ENCODE measurements at regions not wholly inside any gene's neighbourhood (a gene's known extent, or its start where the extent isn't known, plus 50 kb on each side); places are given as distances from the start of the nearest gene placed in this dataset.

DNA sequence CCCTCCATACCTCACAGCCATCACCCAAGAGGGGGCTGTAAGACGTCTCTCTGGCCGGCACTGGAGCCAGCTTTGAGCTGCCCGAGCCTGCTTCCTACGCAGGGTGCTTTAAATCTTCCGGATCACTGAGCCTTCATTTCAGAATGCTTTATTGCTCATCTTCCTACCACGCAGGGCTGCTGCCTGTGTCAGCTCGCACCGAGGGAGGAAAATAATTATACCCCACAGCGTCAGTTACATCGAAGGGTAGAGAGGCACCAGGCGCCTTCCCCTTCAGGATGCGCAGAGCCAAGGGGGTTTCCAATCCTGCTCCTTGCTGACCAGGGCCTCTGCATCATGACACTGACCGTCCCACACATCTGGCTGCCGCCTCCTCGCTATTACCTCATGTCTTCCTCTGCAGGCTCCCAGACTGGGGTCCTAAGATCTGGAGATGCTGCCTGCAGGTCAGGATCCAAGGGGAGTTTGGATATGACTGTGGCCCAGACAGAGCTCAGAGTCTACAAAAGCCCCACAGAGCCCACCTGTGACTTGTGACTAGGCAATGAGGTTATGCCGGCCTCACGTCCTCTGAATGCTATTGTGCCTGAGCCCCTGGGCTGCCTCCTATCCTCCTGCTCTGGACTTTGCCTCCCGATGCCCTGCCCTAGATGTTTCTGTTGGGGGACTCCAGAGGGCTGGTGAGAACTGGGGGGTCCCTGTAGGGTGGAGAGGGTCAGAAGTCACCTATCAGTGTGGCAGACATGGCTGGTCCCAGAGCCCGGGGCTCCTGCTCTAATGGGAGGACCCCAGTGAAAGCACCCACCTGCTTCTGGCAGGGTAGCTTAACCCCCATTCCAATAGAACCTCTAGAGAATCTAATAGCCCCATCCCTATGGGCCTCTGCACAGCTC is 220.3 kb upstream of the RTL1 start:
- no peak for DNase-seq

DNA sequence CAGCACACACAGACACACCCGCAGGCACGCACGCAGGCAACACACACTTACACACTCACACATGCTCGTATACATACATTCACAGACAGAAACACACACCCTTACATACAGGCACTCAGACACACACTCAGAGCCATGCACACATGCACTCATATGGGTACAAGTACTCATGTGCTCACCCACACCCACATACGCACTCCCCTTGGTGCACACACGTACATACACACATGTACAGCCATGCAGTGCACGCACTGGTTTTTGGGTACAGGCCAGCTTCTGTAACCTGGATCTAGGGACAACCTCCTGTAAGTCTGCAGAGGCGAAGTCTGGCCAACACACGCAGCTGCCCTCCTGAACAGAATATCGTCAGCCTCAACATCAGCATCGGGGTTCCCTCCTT is 221.3 kb upstream of the RTL1 start:
- DNase-seq: no peak

DNA sequence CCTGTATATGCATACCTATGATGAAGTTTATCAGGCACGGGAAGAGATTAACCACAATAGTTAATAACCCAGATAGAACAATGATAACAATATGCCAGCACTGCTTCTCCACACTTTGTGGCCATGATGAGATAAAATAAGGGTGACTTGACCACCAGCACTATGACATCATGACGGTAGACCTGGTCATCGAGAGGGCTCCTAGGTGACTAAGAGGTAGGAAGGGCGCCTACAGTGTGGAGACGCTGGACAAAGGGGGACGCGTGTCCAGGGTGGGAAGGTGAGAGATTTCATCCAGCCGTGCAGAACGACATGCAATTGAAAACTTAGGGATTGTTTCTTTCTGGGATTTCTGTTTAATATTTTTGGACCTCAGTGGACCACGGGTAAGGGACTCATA is 221.8 kb upstream of the RTL1 start:
- no peak for DNase-seq

DNA sequence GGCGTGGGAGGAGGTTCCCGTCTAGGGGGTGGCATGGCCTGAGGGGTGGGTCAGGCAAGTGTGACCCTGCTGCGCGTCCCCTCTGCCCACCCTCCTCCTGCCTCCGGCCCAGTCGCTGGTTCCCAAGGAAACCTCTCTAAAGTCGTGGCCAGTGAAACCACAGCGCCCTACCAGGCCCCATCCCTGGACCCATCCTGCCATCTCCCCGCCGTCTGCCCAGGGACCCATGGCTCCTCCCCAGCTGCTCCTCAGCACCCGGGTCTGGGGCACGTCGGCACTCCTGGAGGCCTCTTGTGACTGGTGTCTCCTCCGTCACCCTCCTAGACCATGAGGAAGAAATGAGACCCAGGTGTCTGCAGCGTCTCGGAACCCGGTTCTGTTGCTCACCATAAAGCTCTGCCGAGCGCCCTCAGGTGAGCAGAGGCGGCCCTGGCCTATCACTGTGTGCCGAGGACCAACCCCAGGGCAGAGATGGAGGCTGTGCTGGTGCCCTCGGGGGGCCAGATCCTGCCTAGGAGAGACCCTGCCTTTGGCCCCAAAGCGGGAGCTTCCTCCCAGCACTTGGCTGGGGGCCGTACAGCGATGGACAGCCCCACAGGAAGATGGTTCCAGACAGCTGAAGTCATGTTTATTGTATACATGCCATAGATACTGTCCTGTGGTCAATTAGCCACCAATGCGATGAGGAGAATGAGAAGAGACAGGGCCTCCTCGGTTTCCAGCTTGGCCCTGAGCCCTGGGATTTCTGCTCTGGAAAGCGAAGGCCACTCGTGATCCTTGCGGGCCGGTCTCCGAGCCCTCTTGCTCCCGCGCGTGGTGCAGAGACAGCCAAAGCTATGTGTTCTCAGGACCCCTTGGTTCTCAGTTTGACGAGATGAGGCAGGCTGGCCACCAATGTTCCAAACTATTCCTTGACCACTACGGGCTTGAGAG is 222.5 kb upstream of the RTL1 start:
- DNase-seq: no peak

DNA sequence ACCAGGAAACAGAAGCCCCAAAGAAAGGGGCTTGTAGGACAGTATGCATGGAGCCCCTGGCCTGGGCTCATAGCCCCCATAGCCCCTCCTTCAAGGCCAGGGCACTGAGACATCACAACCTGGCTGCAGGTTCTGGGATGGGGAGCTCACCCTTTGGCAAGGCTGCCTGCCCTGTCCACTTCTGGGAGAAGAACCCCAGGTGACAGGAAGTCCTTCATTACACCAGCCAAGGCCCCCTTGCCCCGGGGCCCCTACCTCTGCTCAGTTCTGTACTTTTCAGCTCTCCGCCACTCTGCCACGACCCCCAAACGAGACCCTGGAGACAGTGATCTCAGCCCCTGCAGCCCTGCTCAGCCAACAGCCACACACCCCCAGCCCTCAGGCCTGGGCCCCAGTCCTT is 223.2 kb upstream of the RTL1 start:
- no peak for DNase-seq

DNA sequence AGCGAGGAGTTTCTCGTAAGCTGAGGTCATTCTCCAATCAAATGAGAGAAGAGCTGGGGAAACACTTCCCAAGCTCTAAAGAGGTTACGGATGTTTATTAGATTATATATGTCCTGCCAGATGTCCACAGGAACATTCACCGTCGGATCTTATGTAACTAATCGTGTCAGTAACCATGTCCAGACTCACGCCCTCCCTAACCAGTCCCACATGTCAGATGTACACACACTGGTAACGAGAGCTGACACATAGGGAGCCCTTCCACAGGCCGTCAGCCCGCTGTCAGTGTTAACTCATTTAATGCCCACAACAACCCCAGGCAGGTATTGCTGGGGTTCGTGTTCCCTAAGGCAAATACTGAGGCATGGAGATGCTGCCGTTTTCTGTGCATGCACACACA is 223.7 kb upstream of the RTL1 start:
- DNase-seq: no peak

DNA sequence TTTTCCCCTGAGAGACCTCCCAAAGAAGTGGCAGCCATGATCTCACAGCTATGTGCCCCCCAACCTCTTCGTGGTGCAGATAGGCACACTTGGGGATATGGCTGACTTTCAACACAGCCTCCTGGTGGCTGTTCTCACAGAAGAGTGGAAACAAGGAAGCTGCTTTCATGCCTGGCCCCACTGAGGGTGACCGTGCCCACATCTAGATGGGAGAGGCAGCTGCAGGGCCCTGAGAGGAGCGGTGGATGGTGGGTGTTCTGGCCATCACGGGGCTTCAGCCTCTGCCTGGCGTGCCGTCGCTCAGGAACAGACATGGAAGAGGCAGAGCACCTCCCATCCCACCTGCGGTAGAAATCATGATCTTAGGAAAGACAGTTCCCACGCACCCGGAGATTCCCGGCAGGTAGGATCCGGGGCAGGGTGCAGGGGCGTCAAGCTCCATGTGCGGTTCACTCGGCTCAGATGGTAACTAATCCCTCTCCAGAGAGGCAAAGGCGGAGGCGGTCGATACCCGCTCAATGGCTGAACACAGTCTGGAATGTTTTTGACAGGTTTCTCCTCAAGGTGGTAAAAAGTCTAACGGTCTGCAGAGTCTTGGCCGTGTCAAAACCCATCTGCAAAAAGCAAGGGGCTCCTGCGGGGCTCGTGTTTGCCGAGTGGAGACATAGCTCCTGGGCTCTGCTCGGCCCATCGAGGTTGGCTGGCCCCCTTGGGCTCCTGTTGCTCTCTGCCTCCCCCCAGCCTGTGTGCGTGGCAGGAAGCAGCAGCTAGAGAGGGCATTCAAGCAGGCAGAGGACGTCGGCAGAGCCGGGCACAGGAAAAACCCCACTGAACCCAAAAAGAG is 225.2 kb upstream of the RTL1 start:
- DNase-seq: no peak

DNA sequence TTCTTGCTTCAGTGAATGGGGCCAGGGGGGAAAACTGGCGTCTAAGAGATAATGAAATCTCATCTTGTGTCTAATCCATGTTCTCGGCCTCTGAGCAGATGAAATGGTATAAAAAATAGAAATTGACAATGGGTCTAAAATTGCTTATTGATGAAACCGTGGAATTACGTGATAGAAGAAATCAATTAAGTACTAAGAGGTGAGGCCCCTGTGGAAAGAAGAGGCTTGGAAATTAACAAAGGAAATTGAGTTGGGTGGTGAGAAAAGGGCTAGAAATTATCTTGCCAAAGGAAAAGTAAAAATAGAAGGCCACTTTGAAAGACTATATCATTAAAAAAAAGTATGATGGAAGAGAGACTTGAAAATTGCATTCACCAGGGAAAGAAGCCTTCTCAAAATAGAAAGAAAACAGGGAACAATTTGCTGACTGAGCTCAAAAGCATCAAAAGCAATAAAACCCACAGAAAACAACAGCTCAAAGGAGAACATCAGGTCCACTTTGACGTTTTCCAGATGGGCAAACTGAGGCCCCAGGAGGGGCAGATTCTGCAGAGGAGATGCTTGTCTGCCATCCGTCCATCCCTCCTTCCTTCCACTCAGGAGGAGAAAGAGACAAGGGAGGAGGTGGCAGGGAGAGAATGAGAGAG is 226.1 kb upstream of the RTL1 start:
- no peak for DNase-seq

DNA sequence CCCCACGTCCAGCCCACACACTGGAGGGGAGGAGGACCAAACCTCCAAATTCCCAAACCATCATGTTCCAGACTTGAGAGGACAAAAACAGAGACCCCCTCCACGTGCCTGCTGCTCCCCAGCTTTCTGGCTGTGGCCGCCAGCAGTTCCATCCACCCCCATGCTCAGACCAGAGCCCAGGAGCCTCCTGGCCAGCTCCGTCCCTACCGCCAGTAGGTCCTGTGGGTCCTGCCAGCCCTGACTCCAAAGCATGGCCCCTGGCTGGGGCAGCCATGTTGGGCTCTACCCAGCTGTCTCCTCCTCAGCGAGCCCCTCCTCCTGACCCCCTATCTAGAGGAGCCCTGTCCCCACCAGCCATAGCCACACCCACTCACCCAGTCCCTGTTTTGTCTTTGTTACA is 227.3 kb upstream of the RTL1 start:
- DNase-seq: no peak

DNA sequence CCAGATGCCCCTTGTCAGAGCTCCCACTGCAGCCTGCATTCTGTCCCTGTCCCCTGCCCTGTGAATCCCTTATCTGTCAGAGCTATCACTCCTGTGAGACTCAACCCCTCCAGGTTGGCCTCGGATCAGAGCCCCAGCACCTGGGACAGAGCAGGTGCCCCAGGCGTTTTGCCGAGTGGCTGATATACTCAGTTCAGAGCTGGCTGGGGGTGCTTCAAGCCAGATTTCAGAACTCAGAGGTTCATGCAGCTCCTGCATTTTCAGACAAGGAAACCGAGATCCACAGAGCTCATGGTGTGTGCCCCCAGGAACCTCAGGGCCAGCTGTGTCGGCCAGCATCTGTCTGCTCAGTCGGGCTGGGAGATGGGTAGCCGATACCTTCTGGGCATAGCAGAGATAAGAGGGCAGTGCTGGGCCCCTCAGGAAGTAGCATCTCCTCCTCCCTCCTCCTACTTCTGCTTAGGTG is 228.0 kb upstream of the RTL1 start:
- no peak for DNase-seq

DNA sequence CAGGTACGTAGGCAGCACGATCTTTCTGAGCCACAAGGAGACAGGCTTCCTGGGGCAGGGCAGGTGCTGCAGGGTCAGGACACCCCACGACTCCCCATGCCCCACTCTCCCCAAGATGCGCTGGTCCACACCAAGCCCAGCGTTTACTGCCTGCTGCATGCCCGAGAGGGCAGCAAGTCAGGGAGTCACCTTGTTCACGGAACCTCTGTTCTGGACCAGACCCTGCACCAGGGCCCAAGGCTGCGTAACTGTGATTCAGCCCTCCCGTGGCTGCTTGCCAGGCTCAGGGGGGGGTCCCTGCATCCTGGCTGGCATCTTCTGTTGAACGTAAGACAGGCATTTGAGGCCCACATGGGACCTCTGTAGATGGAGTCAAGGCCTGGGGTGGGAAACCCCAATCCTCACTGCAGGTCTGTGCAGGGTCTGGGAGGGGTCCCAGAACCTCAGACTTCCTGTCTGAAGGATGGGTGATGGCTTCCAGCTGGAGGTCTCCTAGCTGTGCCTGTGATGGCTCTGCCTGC is 228.6 kb upstream of the RTL1 start:
- no peak for DNase-seq

DNA sequence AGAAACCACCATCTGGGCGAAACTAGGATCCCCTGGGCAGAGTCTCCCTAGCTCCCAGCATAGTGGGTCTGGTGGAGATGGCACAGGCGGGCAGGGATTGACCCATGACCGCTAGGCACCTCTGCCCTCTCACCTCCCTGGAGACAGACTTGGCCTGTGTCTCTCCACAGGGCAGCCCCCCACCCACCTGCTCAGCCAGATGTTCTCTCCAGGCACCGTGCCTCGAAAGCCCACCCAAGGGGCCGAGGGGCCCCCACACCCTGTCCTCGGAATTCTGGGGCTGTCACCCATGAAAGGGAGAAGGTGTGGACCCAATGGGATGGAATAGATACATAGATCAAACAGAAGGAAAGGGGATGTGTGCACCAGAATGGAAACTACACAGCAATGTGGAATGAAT is 229.1 kb upstream of the RTL1 start:
- DNase-seq: no peak

DNA sequence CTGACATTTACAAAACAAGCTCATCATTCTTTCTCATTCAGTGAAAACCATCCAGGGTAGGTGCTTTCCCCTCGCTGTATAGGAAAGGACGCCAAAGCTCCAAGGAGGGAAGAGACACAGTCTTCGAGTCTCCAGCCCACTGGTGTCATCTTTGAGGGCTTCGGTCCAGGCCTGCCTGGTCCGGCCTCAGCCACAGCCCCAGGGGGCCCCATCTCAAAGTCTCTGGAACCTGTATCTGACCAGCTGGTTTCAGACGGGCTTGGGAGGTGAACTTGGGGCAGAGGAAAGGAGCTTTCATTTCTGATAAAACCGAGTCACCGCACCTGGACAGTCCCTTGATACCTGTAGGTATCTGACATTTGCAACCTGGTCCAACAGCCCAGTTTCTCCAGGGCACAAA is 229.5 kb upstream of the RTL1 start:
- DNase-seq: no peak

DNA sequence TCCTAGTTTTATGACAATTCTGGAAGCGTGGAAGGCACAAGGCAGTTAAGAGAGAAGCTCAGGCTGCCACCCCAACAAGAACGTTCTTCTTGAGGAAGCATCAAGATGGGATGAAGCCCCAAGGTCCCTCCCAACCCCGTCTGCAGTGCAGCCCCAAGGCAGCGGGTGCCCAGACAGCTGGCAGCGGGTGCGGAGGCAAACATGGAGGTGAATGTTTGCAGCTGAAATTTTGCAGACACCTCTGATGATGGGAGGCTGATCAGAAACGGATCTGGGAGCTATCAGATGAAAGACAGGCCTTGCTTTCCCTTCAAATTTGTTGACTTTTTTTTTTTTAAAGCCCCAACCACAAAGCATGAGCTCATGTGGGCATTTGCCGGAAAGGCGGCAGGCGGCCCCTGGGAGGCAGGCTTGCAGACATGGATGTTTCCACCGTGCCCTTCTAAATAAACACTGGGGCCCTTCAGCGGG is 230.7 kb upstream of the RTL1 start:
- no peak for DNase-seq

DNA sequence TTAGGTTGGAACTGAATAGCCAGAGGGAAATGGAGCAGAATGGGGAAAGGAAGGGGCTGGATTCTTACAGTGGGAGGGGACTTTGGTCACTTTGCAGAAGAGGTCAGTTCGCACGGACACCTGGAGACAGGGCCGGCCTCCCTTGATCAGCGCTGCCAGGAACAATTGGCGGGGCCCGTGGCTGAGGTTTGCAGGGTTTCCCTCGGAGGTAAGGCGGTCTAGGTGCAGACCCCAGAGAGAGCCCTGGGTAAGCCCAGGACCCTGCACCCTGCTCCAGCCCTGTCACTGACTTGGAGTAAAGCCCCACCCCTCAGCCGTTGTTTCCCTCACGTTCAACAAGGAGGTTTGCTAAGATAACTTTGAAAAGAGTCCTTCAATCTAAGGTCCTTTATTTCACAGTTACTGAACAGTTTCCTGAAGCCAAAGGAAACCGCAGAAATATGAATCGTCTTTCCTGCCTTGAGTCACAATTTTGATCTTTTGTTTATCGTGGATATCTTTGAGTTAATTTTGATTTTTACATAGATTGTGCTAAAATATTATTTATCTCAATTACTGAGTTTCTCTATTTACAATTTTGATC is 231.4 kb upstream of the RTL1 start:
- DNase-seq: peak; percentile 55

DNA sequence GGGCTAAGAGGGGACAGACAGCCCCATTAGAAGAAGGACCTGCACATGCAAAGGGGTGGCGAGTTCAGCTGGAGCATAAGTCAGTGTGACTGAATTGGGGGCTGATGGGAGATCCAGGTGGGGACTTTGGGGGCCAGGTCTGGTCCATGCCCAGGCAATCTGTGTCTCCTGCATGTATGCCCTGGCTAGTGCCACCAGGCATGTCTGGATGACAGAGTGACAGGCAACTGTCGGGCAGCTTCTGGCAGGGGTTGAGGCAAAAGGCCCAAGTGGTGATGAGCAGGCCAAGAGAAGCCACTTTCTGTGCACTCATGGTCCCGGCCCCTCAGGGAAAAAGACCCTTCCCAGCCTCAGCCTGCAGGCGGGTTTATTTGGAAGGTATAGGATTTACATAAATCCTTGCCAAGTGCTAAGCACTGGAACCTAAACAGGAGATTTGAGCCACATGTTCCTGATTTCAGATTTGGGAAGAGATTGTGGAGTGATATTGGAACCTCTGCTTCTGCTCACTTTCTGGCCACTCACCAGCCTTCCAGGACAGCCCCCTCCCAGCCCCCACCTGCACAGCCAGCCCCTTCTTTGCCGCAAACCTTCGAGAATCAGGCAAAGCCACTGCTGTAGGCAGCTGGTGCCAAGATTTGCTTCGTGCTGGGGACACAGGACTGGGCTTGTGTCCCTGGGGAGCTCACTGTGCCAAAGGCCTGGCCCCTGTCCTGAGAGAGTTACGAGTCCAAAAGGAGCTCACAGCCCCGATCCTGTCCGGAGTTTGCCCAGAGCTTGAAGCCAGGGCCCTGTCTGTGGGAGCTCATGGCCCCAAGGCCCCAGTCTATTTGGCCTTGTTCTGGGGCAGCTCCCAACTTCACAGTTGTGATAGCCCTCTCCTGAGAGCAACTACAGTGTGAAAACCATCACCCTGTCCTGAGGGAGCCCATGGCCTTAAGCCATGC is 232.5 kb upstream of the RTL1 start:
- DNase-seq: no peak

DNA sequence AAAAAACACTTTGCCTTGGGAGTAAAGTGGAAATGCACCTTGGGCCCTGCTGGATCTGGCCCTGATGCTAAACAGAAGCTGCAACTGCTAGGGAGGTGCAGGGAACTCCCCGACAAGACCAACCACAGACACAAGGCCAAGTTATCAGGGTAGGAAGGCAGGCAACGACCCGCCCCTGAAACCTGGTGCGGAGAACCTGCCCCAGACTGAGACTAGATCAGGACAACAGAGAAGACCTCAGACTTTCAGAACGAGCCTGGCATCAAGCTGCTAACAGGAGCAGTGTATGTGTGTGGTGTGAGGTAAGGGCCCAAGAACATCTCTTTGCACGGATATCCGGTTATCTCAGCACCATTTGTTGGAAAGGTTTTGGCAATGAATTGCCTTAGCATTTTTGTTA is 233.7 kb upstream of the RTL1 start:
- DNase-seq: peak; percentile 20

DNA sequence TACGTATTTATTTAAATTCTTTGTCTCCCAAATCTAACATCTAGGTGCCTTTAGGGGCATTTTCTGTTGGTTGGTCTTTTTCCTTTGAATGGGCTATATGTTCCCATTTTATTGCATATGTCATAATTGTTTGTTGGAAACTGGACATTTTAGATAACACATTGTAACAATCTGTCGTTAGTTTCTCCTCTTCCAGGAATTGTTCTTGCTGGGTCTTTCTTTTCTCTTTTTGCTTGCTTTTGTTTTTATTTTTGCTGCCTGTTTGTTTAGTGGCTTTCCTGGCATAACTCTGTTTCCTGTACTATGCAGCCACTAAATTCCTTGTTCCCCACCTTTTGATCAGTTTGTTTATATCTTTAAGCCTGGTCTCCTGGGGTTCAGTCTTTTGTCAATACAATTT is 244.3 kb upstream of the RTL1 start:
- DNase-seq: no peak

DNA sequence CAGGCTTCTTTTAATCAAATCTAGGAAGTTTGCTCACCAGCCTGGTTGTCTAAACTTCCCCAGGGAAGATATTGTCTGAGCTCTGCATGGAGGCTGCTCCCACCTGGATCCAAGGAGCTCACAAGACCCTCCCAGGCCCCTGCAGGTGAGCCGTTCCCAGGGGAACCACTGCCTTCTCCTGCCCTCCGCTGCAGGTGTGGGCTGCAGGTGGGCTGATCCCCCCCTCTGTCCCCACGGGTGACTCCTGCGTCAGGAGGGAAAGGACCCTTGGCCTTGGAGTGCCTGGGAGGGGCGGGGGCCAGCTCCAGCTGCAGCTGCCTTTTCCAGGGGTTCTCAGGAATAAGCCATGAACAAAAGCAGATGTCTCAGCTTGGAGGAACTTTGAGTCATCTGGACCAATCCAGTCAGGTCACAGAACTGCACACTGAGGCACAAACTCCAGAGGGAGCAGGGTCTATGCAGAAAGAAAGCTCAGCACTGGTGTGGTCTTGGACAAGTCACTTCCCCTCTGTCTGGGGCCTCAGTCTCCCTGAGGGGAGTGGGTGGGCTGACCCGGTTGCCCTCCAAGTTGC is 246.6 kb upstream of the RTL1 start:
- DNase-seq: no peak

Measured in hematopoietic multipotent progenitor cell treated with erythropoietin and hydrocortisone succinate and interleukin-3 and kit ligand, for 6 days (in vitro differentiated cells).